Fibroblast of upper back skin (primary cell): ENCODE measurements at regions not wholly inside any gene's neighbourhood (a gene's known extent, or its start where the extent isn't known, plus 50 kb on each side); places are given as distances from the start of the nearest gene placed in this dataset.
"Not testable (repeated sequence)": the region's sequence is repeated elsewhere in the genome, so short reads cannot be mapped to it uniquely, and the experiment has no call there.

Experiments used
- DNase-seq: peaks from one replicate; pipeline ENCODE4 v3.0.0-alpha.2; 2013

DNA sequence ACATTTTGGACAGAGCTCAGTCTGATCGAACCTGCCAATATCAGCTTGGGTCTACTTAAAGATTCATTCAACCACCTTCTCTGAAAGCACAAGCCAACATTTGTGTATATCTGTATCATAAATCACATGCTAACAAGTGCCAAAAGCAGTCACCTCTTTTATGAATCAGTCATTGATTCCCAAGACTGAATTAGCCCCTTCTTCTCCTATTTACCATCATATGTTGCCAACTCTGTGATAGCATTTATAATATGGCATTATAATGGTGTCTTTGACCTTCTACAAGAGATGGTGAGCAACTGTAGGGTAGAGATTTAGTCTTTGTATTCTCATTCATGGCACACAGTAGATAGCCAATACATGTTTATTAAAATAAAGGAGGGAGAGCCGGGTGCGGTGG lies 61.4 kb downstream of the DDX53 start:
- no peak for DNase-seq

DNA sequence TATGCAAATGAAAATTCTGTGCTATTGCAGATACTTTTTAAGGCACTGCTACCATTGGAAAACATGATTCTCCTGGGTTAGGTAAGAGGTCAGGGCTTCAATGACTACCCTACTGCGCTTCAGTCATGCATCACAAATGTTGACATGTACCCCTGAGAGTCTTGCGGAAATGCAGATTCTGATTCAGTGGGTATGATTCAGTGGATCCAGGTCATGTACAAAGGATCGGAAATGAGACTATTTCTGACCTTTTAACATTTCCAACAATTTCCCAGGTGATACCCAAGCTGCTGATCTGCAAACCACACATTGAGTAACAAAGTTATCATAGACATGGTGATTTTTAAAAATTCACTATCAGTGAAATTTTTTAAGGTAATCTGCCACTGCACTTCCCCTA lies 62.6 kb downstream of the DDX53 start:
- DNase-seq: no peak

DNA sequence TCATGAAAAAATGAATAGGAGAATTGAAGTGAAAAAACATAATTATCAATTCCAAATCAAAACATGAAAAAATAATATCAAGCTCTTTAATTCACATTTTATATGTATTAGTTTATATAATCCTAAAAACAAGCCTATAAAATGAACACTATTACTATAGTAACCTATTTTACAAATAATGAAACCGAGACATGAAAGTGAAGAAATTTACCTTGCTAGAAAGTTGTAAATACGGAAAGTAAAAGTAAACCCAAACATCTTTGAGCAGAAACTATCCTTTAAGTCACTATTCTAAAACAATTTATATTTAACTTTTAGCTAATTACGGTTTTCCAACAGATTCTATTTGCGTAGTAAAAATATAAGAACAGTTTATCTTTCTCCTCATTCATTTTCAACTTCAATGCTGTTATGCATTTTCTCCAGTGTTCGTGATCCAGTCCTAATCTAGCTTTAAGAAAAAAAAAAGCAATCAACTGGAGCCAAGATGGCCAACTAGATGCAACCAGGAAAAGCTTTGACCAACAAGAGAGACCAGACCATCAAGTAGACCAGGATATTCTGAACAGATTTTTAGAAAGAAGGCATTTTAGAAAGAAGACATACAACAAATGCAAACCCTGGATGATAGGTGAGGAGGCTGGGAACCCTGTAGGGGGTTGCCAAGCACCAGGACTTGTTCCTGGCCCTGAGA lies 67.0 kb downstream of the DDX53 start:
- no peak for DNase-seq

DNA sequence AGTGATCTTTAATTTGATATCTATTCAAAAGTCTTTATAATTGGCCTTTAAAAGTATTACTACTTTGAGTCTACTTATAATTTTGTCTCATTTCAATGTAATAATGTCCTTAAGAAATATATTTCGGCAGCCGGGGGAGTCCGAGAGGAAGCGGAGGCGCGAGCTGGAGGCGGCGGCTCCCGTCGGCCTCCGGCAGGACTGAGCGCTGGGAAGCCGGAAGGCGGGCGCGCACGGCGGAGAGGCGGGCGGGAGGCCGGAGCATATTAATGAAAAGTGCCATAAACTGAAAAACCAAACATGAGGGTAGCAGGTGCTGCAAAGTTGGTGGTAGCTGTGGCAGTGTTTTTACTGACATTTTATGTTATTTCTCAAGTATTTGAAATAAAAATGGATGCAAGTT lies 75.7 kb downstream of the DDX53 start:
- not testable (repeated sequence) for DNase-seq

DNA sequence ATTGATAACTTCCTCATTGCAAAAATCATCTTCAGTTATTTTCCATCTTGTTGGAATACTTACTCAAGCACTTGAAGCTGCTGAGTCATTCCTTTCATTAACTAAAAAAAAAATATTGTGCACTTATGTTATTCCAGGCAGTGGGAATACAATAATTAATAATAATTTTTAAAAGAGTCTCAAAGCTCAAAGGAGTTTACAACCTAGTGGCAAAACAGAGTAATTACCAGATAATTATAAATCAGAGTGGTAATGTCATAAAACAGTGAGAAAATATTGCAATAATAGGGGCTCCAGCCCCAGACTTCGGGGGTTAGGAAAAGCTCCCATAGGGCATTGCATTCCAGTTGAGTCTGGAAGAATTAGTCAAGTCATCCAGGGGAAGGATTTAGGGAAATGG lies 79.6 kb downstream of the DDX53 start:
- no peak for DNase-seq

DNA sequence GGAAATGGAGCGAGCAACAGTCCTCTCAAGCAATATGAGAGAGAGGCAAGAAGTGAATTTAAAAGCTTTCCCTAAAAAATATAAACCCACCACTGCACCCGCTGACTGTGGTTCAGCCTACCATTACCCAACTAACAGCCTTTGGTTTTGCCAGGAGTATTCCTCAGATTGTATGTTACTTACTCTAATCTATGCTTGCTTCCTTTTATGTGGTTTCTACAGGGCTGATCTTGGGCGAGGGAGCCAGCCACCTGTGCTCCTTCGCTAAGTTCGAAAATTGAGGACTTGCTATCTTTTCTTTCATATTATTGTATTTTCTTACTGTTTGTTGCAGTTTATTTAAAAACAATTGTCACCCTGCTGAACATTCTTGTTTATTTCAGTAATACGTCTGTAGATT lies 101.1 kb downstream of the DDX53 start:
- DNase-seq: no peak

DNA sequence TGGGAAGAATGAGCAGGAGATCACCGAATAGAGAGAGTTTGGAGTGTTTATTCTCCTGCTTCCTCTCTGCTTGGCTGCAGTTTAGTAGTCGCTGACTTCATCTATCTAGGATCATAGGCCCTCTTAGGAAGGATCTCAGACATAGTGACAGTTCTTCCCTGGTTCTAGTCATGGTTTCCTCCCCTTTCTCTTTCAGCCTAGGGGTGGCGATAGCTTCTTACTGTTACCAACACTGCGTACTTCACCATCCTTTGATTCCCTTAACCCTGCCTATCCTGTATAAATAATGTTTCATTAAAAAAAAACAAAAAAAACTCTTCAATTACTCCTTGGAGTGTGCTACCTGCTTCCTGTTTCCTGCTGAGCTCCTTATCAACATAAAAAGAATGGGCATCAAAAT lies 103.8 kb downstream of the DDX53 start:
- DNase-seq: no peak

DNA sequence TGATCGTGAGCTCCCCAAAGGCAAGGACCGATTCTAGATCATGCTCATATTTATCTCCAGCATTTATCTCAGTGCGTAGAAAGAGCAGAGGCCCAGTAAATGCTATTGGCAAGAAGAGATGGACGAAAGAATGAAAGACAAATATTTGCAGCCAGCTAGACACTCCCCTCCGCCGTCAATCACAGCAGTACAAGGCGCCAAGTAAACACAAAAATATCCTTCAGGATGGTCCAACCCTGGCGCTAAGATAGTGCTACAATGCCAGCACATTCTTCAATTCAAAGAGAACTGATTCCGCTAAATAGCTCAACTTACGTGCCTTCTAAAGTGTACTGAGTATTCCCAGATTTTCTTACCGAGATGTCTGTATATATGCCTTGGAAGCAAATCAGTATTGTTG lies 114.5 kb downstream of the DDX53 start:
- DNase-seq: no peak

DNA sequence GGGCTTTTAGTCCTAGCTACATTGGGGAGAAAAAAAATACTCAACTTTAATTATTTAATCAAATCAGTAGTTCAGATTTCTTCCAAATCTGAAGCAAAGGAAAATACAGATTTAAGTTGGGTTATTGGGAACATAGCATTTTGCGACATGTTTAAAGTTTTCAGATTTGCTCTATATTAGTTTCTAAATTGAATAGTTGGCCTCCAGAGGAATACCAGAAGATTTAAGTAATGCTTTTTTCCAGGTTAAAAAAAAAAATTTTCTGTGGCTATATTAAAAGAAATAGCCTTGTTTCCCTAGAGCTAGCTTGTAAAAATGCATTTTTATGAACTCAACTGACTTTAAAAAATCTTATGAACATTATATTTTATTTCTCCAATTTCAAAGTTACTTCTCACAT lies 115.9 kb downstream of the DDX53 start:
- DNase-seq: no peak

DNA sequence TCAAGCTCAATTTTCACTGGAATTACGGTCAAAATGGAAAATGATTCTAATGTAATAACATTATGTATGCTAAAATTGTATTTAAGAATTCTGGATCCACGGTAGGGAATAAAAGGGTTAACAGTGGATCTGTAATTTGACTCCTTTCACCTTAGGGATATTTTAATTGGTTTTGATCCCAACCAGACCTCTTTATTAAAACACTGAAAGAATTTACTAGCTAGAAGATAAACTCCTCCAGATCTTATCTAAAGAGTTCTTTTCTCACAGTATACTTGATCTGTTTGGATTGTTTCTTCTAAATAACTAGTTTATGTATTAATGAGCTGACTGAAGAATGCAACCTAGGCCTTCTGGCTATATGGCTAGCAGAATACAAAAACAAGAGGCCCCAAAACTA lies 118.4 kb downstream of the DDX53 start:
- DNase-seq: no peak

DNA sequence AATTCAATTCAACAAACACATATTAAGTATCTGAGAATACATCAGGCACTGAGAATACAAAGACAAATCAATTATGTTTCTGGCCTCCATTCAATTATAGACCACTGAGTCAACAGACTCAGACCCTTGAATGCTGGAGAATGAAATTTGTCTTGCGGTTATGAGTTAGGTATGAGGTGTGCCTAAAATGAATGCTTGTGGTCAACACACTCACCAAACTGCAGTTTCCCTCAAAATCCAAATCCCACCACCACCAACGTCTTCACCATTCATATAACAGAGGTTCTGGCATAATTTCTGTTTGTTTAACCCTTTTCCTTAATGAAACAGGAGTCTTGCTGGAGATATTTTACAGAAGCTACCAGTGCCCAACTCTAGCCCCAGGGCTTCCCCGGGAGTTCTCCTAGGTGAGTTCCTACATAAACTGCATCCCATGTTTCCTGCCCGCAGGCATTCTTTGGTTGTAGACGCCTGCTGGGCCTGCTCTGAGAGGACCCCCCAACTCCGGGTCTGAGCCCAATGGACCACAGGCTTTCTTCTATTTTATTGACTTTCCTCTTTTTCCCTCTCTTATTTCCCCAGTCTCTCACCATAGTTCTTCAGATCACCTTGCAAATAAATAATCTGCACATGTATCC lies 119.2 kb downstream of the DDX53 start:
- no peak for DNase-seq

DNA sequence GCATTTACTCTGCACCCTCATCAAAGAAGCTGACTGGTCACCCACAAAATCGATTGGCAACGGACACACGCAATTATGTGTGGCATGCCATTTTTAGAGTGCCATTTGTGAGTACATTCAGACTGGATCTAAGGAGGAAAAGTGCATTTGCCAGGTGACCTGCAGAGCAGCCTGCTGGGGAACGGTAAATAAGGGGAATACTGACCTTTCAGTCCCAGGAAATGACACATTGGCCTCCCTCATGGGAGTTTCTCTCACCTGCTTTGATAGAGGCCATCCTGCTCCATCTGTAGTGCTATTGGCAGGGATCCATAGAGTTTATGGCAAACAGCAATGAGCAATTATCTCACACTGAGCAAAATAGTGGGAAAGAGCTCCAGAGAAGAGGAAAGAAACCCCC lies 127.8 kb downstream of the DDX53 start:
- no peak for DNase-seq

DNA sequence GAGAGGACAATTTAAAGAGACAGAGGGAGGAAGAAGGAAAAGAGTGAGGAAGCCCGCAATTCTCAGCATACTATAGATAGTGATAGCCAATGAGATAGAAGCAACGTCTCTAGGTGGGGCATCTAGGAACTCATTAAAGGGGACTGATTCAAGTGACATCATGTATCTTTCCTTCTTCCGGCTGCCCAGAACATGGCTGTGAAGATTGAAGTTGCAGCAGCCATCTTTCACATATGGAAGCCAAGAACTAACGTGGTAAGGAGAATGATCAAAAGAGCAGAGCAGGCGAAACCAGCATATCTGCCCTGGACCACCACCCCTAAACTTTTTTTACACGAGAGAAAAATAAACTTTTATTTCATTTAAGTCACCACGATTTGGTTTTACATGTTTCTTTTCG lies 133.8 kb downstream of the DDX53 start:
- DNase-seq: no peak

DNA sequence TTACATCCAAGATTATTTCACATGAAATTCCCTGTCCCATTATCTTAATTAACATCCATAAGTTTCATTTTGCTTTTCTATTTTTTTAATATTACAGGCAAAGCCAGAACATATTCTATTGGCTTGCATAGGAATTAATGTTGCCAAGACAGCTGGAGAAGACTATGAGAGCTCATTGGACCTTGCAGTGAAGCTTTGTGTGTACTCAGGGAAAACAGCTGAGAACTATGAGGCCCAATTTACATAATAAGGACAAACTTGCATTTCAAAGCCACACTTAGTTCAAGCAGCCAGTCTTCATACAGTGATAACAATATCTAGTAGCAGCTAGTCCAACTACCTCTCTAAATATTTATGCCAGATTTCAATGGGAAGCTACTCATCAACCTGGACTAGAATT lies 134.4 kb downstream of the DDX53 start:
- no peak for DNase-seq

DNA sequence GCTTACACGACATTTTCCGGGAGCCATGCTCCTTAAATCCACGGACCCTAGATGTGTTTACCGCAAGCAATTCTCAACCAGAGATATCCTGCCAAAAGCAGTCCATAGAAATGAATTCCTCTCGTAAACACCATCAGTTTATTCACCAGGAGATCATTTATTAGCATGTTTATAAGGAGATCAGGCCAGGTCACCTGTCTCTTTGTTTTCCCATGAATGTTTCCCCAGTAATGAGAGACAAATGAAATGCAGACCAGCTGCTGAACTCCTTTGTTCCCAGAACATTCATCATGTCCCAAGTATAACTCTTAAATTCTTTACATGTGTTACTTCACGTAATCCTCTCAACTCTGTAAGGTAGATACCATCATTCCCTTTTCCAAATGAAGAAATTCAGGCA lies 137.1 kb downstream of the DDX53 start:
- DNase-seq: no peak

DNA sequence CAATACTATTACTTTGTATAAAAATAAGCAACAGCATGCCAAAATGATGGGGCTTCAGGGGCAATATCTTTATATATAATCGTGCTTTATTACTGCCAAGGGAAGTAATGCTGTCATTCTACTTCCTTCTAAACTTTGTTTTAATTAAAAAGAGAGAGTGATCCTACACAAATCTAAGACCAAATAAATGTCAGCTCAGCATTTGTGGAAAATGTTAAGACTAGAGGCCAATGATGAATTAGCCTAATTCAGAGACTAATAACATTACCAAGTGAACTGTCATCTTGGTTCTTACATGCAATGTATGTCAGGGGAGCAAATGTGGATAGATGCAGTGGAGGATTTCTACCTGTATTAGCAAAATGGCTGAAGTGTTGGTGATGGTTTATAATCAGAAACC lies 166.4 kb upstream of the PTCHD1 start:
- DNase-seq: no peak

DNA sequence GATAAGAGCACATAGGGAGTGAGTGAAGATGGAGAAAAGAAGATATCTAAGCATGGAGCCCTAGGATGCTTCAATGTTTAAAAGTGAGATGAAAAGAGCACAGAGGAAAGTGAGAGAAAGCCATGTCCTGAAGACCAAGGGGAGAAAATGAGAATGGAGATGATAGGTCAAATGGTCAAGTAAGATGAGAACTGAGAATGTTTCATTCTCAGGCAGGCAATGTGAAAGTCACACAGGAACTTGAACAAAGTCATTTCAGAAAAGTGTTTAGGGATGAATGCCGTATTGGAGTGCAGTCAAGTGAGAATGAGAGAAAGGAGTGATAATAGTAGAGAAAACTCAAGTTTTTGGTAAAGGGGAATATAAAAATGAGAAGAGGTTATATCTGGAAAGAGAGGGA lies 148.7 kb upstream of the PTCHD1 start:
- no peak for DNase-seq

DNA sequence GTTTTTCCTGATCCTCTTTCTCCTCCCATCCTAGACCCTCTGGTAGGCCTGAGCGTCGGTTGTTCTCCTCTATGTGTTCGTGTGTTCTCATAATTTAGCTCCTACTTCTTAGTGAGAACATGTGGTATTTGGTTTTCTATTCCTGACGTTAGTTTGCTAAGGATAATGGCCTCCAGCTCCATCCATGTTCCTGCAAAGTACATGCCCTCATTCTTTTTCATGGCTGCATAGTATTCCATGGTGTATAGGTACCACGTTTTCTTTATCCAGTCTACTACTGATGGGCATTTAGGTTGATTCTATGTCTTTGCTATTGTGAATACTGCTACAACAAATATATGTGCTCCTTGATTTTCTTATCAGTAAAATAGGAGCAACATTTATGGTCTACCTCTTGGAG lies 146.8 kb upstream of the PTCHD1 start:
- no peak for DNase-seq

DNA sequence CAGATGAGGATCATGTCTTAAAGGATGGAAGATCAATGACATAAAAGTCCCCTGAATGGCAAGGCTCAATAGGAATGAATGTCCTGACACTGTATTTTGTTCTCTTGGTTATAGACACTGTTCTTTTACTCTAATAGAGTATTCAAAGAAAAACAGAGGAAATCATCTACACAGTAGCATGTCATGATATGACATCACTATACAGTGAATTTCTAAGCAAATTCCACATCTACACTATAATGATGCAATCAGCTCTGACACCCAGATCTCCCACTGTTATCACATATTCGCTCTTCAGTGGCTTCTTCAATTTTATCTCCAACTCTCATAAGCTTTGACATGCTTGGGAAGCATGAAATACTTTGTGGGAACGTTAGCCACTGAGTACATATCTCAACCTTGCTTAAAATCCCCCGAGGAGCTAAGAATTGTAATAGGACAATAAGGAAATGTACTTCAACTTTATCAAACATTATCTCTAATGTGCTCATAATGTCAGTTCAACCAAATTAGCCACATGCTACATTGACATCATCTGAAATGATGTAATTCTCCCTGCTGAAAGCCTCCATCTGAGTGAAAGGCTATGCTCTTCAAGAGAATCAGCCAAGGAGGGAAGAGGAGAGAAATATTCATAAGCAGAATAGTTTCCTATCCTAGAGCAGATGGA lies 139.6 kb upstream of the PTCHD1 start:
- DNase-seq: no peak

DNA sequence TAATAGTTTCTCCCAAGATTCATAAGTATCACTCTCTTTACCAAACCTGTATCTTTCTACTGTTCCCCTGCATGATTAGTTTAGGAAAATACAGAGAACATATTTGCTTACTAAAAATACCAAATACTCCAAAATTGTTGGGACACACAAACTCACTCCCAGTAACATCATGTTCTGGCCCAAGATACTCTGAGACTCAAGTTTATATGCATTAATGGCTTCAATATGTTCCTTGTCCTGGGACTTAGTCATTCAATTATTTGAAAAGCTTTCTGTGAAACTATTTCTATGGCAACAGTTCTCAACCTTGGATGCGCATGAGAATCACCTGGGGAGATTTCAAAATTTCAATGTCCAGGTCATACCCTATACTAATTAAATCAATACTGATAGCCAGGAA lies 138.9 kb upstream of the PTCHD1 start:
- no peak for DNase-seq

DNA sequence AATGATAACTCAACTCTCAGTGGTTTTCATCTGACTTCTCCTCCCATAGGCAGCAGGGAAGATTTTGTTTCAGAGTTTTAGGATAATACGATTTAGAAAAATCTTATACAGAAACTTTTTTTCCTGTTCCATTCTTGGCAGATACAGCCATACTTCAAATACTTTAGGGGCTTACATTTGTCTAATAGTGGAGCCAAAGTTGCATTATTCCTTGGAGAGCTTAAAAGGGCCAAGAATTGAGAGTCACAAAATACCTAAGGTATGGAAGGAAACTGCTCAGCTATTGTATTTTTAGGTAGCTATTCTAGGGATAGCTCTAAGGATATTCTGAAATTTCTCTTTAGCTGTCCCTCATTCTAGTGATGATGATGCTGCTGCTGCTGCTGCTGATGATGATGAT lies 132.9 kb upstream of the PTCHD1 start:
- no peak for DNase-seq

DNA sequence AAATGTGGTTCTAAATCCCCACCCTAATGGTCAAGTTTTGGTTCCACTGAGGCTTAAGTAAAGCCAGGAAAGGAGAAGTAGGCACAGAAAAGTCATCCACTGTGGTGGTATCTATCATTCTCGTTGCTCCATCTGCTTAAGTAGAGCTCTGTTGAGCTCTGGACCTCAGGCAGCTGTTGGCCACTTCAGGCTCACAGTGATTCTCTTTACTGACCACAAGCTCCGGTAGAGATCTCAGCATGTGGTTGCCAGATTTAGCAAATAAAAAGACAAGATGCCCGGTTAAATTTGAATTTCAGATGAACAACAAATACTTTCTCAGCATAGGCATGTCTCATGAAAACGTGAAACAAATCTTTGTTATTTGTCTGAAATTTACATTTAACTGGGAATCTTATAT lies 132.3 kb upstream of the PTCHD1 start:
- no peak for DNase-seq

DNA sequence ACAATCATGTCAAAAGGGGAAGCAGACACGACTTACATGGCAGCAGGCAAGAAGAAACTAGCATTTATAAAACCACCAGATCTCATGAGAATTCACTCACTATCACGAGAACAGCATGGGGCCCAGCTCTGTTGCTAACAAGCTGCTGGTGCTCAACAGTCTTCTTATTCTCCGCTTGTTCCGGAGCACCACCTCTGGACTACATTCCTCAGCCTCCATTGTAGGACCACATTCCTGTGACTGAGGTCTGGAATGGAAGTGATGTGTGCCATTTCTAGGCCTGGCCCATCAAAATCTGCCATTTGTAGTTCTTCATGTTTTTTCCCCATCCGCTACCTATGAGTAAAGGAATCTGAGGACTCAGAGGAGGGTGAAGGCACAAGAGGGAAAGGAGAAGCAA lies 111.5 kb upstream of the PTCHD1 start:
- DNase-seq: no peak

DNA sequence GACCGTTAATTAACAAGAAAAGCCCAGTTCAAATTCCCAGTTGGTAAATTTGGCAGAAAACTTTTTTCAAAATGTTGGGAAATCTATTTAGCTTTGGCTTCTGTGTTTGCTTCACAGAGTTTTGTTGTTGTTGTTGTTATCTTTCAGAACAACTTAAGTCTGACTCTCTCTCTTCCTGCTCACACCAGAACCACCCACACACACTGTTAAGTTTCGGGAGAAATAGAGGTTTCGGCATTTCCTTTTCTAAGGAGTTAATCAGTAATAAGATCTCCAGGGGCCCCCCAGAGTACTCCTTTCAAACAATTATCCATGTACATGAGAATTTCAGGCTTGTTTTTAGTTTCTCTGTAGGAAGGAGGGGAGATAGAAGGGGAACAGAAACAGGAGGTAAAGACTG lies 106.2 kb upstream of the PTCHD1 start:
- DNase-seq: no peak

DNA sequence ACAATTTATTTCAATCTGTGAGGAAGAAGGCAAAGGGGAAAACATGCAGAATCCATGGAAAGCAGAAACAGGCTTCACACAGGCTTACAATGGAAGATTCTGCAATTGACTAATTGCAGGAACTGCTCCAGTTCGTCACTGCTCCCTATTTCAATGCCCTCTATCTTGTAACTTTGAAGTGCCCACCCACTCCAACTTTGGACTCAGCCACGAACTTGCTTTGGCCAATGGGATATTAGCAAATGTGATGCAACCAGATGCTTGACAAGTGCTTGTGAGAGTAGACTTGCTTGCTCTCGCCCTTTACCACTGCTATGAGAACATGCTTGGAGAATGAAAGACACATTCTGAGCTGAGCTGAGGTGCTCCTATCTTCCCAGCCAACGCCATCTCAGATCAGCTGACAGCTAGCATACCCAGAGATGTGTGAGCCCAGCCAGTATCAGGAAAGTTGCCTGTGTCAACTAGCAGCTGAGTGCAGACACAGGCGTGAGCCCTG lies 105.7 kb upstream of the PTCHD1 start:
- DNase-seq: no peak
